Right atrium auricular region (tissue), 2 donors: ENCODE measurements at regions not wholly inside any gene's neighbourhood (a gene's known extent, or its start where the extent isn't known, plus 50 kb on each side); places are given as distances from the start of the nearest gene placed in this dataset.

Experiments
- DNase-seq: peaks from one replicate; pipeline ENCODE4 v3.0.0-alpha.2; 2019; ENCODE audit warnings: low spot score
- H3K27ac ChIP-seq, 2 donors: fragments of 200-600 bp; sonication (generic); 1 replicate in 1 of 2; 2 replicates in 1 of 2; pipeline ENCODE4 v1.5.1; 2016 to 2019
- H3K27me3 ChIP-seq, 2 donors: fragments of 200-600 bp; sonication (generic); one replicate each; pipeline versions ENCODE4 v1.5.1 to v1.6.0; 2017 to 2019
- H3K36me3 ChIP-seq: fragments of 200-600 bp; sonication (generic); one replicate; pipeline ENCODE4 v1.5.1; 2016
- H3K4me1 ChIP-seq, 2 donors: fragments of 200-600 bp; sonication (generic); one replicate each; pipeline versions ENCODE4 v1.5.1 to v1.6.0; 2017 to 2019
- H3K4me3 ChIP-seq, 2 donors: fragments of 200-600 bp; sonication (generic); 1 replicate in 1 of 2; 2 replicates in 1 of 2; pipeline ENCODE4 v1.5.1; 2017 to 2019; ENCODE audit warnings: mild to moderate bottlenecking in 1 of 2, moderate library complexity in 1 of 2
- H3K9me3 ChIP-seq, 2 donors: fragments of 200-600 bp; sonication (generic); one replicate each; pipeline ENCODE4 v1.5.1; 2019
- CTCF ChIP-seq, 2 donors: fragments of 200-600 bp; sonication (generic); IDR thresholded peaks; one replicate each; pipeline ENCODE4 v1.5.1; 2019; ENCODE audit warnings: antibody characterized with exemption in 2 of 2

GRCh38 chr2:223472771-223473170 is 129.4 kb downstream of the SCG2 start:
- Histone ChIP-seq H3K27me3 (no peaks in the 10 kb centered on the region), H3K4me3 (no peak overlapping the region), H3K27ac (no peak overlapping the region), H3K9me3 (no peaks in the 10 kb centered on the region), H3K36me3 (no peaks in the 10 kb centered on the region), H3K4me1 (no peaks in the 10 kb centered on the region)
- no peak for TF ChIP-seq CTCF (IDR thresholded peaks at IDR 0.05)
- DNase-seq: no peak

- TF ChIP-seq CTCF (IDR thresholded peaks at IDR 0.05): no peak
- Histone ChIP-seq H3K36me3 (no peaks in the 10 kb centered on the region), H3K27me3 (no peaks in the 10 kb centered on the region), H3K27ac (no peak overlapping the region), H3K4me1 (no peaks in the 10 kb centered on the region), H3K4me3 (no peak overlapping the region), H3K9me3 (no peaks in the 10 kb centered on the region)
- no peak for DNase-seq
These were observed 127.3 kb downstream of the SCG2 start for GRCh38 chr2:223474893-223475292.

DNA sequence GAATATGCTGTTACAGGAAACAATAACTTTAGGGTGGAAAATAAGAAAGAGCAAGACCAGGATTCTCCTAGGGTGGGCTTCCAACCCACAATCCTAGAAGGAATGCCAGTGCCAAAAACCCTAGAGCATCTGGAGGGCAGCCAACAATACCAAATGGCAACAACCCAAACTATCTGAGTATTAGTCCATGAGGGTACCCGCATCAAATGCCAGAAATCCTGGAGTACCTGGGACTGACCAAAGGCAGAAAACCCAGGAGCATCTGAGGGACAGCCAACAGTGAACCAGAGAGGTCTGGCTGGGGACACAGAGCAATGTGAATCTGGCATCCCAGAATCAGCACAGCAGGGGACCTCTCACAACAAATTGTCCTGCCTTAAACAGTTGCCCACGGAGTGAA is 126.3 kb downstream of the SCG2 start:
- no peaks in the 10 kb centered on the region for H3K36me3 ChIP-seq
- no peak overlapping the region for H3K27ac ChIP-seq
- H3K27me3 ChIP-seq: no peaks in the 10 kb centered on the region
- no peak for DNase-seq
- TF ChIP-seq CTCF (IDR thresholded peaks at IDR 0.05): no peak
- no peaks in the 10 kb centered on the region for H3K4me1 ChIP-seq
- H3K4me3 ChIP-seq: no peak overlapping the region
- H3K9me3 ChIP-seq: no peaks in the 10 kb centered on the region

DNA sequence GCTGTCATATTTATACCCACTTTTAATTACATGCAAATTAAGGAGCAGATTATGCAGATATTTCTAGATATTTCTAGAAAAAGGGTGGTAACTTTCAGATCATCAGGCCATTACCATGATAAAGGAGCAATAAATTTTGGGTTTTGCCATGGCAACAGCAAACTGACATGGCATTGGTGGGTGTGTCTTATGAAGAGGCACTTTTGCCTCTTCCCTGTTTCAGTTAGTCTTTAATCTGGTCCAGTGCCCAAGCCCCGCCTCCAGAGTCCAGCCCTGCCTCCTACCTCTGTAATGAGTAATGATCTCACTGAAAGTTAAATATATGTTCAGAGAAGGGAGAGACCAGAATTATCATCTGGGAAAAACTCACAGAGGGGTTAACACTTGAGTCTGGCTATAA is 124.8 kb downstream of the SCG2 start:
- no peaks in the 10 kb centered on the region for H3K4me1 ChIP-seq
- no peaks in the 10 kb centered on the region for H3K9me3 ChIP-seq
- no peak overlapping the region for H3K27ac ChIP-seq
- no peaks in the 10 kb centered on the region for H3K27me3 ChIP-seq
- no peak for DNase-seq
- no peak overlapping the region for H3K4me3 ChIP-seq
- H3K36me3 ChIP-seq: no peaks in the 10 kb centered on the region
- TF ChIP-seq CTCF (IDR thresholded peaks at IDR 0.05): no peak

DNA sequence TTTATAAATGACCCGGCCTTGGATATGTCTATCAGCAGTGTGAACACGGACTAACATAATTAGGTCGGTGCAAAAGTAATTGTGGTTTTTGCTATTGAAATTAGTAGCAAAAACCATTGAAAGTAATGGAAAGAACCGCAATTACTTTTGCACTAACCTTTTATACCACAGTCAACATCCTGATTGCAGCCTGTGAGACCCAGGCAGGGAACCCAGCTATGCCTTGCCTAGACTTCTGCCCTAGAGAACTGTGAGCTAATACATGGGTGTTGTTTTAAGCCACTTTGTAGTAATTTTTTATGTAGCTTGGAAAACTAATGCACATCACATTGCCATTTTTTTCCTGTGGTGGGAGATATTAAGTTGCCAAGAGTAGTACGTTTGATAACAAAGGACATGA is 120.7 kb downstream of the SCG2 start:
- H3K27me3 ChIP-seq: no peaks in the 10 kb centered on the region
- no peaks in the 10 kb centered on the region for H3K36me3 ChIP-seq
- no peak for DNase-seq
- no peaks in the 10 kb centered on the region for H3K9me3 ChIP-seq
- H3K4me1 ChIP-seq: no peaks in the 10 kb centered on the region
- no peak overlapping the region for H3K27ac ChIP-seq
- no peak overlapping the region for H3K4me3 ChIP-seq
- no peak for TF ChIP-seq CTCF (IDR thresholded peaks at IDR 0.05)

DNA sequence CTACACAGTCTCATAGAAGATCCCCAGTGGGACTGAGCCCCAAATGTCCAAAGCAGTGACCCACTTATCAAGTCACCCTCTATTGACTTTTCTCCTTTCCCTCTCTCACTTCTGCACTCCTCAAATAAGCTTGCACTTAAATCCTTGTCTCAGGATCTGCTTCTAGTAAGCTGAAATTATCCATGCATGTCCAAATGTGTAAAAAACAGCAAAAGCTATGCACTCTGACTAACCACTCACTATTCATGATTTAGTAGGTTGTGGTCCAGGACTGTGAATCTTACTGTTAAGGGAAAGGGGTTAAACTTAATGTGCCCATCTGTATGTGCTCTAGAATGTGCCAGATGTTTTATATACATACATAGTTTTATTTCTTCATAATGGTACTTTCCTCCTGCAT is 115.4 kb downstream of the SCG2 start:
- no peaks in the 10 kb centered on the region for H3K36me3 ChIP-seq
- H3K4me3 ChIP-seq: no peak overlapping the region
- no peak for TF ChIP-seq CTCF (IDR thresholded peaks at IDR 0.05)
- peaks cover 0 to 11% of the 10 kb centered on the region in 2 donors for H3K9me3 ChIP-seq
- H3K27me3 ChIP-seq: no peaks in the 10 kb centered on the region
- no peak overlapping the region for H3K27ac ChIP-seq
- no peaks in the 10 kb centered on the region for H3K4me1 ChIP-seq
- DNase-seq: no peak
